Endothelial cell (in vitro differentiated cells): ENCODE measurements at regions not wholly inside any gene's neighbourhood (a gene's known extent, or its start where the extent isn't known, plus 50 kb on each side); places are given as distances from the start of the nearest gene placed in this dataset.

Experiments used
- DNase-seq: peaks from one replicate; pipeline ENCODE4 v3.0.0; 2021; ENCODE audit warnings: low spot score
- H3K27ac Mint-ChIP-seq: one replicate; pipeline ENCODE4 v1.8.0; 2021; ENCODE audit warnings: mixed read lengths, inconsistent platforms; ENCODE audit not compliant: unreplicated experiment
- H3K27me3 Mint-ChIP-seq: one replicate; pipeline ENCODE4 v1.8.0; 2021; ENCODE audit warnings: mild to moderate bottlenecking, moderate library complexity, mixed read lengths, inconsistent platforms; ENCODE audit not compliant: unreplicated experiment
- H3K36me3 Mint-ChIP-seq: one replicate; pipeline ENCODE4 v1.8.0; 2021; ENCODE audit warnings: mild to moderate bottlenecking, low read depth, mixed read lengths, inconsistent platforms; ENCODE audit not compliant: unreplicated experiment
- H3K4me1 Mint-ChIP-seq: one replicate; pipeline ENCODE4 v1.8.0; 2021; ENCODE audit warnings: mild to moderate bottlenecking, mixed read lengths, inconsistent platforms; ENCODE audit not compliant: unreplicated experiment
- H3K4me3 Mint-ChIP-seq: one replicate; pipeline ENCODE4 v1.8.0; 2021; ENCODE audit warnings: mild to moderate bottlenecking, mixed read lengths, inconsistent platforms; ENCODE audit not compliant: unreplicated experiment
- H3K9me3 Mint-ChIP-seq: one replicate; pipeline ENCODE4 v1.8.0; 2021; ENCODE audit warnings: mixed read lengths, inconsistent platforms; ENCODE audit not compliant: unreplicated experiment
- TF ChIP-seq, protein P1 (sequence below): fragments of 200-600 bp; sonication (generic); IDR thresholded peaks from one replicate; pipeline ENCODE4 v1.5.0; 2021; ENCODE audit warnings: antibody characterized with exemption; ENCODE audit not compliant: unreplicated experiment

DNA sequence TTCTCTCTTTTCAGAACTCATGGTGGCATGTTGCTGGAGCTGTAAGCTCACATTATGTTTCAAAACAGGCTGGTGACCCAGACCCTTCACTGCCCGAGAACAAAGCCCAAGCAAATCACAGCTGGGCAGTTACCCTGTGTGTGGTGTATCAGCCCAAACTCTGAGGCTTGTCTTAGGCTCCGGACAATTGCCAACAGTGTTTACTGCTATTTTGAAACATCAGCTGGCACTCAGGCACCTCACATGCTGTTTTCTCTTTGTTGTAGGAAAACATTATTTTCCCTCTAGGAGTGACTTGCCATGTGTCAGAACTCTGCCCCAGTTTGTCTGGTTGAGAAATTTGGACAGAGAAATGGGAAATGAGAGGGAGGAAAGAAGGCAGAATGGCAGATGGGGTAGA is 237.6 kb upstream of the APCDD1 start:
- Mint-ChIP-seq H3K36me3 (peaks cover 5% of the 10 kb centered on the region), H3K4me3 (no peak overlapping the region), H3K27ac (no peak overlapping the region), H3K9me3 (no peaks in the 10 kb centered on the region), H3K4me1 (no peaks in the 10 kb centered on the region), H3K27me3 (peaks cover 2% of the 10 kb centered on the region)
- TF ChIP-seq, protein P1, sequence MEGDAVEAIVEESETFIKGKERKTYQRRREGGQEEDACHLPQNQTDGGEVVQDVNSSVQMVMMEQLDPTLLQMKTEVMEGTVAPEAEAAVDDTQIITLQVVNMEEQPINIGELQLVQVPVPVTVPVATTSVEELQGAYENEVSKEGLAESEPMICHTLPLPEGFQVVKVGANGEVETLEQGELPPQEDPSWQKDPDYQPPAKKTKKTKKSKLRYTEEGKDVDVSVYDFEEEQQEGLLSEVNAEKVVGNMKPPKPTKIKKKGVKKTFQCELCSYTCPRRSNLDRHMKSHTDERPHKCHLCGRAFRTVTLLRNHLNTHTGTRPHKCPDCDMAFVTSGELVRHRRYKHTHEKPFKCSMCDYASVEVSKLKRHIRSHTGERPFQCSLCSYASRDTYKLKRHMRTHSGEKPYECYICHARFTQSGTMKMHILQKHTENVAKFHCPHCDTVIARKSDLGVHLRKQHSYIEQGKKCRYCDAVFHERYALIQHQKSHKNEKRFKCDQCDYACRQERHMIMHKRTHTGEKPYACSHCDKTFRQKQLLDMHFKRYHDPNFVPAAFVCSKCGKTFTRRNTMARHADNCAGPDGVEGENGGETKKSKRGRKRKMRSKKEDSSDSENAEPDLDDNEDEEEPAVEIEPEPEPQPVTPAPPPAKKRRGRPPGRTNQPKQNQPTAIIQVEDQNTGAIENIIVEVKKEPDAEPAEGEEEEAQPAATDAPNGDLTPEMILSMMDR = no peak
- no peak for DNase-seq

DNA sequence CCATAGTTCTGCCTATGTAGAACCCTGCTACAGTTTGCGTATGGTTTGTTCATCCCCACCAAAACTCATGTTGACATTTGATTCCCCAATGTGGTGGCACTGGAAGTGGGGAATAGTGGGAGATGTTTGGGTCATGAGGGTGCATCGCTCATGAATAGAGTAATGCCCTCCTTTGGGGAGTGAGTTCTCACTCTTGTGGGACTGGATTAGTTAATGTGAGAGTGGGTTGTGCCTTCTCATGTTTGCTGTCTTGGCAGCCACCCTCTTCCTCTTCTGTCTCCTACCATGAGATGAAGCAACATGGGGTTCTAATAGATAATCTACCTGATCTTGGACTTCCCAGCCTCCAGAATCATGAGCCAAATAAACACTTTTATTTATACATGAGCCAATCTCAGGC is 237.2 kb upstream of the APCDD1 start:
- Mint-ChIP-seq H3K27me3 (peaks cover 2% of the 10 kb centered on the region), H3K4me1 (no peaks in the 10 kb centered on the region), H3K36me3 (peaks cover 5% of the 10 kb centered on the region), H3K27ac (no peak overlapping the region), H3K4me3 (no peak overlapping the region), H3K9me3 (no peaks in the 10 kb centered on the region)
- TF ChIP-seq, protein P1 = no peak
- DNase-seq = no peak

DNA sequence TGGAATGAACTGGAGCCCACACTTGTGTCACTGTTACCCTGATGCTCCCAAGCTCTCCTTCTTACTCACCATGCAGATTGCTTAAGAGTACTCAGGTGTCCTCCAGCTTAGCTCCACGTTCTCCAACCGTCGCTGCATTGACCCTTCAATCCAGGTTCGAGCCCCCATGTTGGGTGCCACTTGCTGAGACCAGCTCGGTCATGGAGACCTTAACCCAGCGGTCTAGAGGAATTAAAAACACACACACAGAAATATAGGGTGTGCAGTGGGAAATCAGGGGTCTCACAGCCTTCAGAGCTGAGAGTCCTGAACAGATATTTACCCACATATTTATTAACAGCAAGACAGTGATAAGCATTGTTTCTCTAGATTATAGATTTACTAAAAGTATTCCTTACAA is 229.1 kb upstream of the APCDD1 start:
- Mint-ChIP-seq H3K27me3 (no peaks in the 10 kb centered on the region), H3K36me3 (no peaks in the 10 kb centered on the region), H3K4me1 (no peaks in the 10 kb centered on the region), H3K9me3 (no peaks in the 10 kb centered on the region), H3K4me3 (no peak overlapping the region), H3K27ac (no peak overlapping the region)
- TF ChIP-seq, protein P1 = no peak
- no peak for DNase-seq

DNA sequence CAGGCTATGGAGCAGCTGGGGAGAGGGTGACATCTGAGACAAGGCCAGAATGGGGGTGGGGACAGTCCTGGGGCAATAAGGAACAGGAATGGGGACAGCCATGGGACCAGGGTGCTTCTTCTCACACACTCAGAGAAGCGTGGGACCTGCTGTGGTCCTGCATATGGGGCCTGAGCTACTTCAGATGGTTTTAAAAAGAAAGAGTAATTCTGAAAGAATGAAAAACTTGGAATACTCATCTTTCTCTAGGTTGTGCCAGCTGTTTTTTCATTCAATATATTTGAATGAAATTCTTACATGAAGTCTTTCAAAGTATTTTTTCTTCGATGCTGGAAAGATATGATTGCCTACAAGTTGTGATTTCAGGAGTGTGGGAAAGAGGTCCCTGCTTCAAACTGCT is 227.5 kb upstream of the APCDD1 start:
- no peaks in the 10 kb centered on the region for H3K9me3 Mint-ChIP-seq
- H3K36me3 Mint-ChIP-seq = no peaks in the 10 kb centered on the region
- H3K4me3 Mint-ChIP-seq = no peak overlapping the region
- no peak overlapping the region for H3K27ac Mint-ChIP-seq
- TF ChIP-seq, protein P1 = no peak
- no peak for DNase-seq
- H3K4me1 Mint-ChIP-seq = peaks cover 2% of the 10 kb centered on the region
- no peaks in the 10 kb centered on the region for H3K27me3 Mint-ChIP-seq

DNA sequence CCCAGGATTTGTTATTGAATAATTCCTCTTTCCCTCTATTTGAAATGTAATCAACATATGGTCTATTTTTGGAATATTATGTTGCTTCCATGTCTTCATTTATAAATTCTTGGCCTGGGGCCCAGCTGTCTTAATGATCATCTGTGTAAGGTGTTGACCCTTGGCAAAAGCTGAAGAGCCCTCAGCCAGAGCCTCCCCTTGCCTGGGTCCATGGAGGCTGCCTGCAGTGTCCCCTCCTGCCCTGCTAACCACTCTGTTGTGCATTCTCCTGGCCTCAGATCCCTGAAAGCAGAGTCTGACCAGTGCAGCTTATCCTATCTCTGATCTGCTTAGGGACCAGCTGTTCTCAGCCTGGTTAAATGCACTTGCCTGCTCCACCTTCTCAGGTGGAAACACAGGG is 226.1 kb upstream of the APCDD1 start:
- Mint-ChIP-seq H3K27ac (no peak overlapping the region), H3K9me3 (no peaks in the 10 kb centered on the region), H3K4me3 (no peak overlapping the region), H3K36me3 (no peaks in the 10 kb centered on the region), H3K27me3 (no peaks in the 10 kb centered on the region), H3K4me1 (peaks cover 2% of the 10 kb centered on the region)
- no peak for DNase-seq
- TF ChIP-seq, protein P1 = no peak
